HG02763 (cell line): ENCODE measurements at regions not wholly inside any gene's neighbourhood (a gene's known extent, or its start where the extent isn't known, plus 50 kb on each side); places are given as distances from the start of the nearest gene placed in this dataset.
"Not testable (repeated sequence)": the region's sequence is repeated elsewhere in the genome, so short reads cannot be mapped to it uniquely, and the experiment has no call there.

Source experiments
- ATAC-seq: cut with Tn5 transposase; IDR thresholded peaks from one replicate; pipeline ENCODE4 v1.9.1; 2021; ENCODE audit warnings: mild to moderate bottlenecking, moderate library complexity; ENCODE audit not compliant: unreplicated experiment

GRCh38 chr10:8375137-8375536 is 320.6 kb downstream of the GATA3 start:
- ATAC-seq, result no peak

- ATAC-seq, result no peak
These were observed 323.9 kb downstream of the GATA3 start for GRCh38 chr10:8378198-8378983.

- ATAC-seq, result no peak
These were observed 325.7 kb downstream of the GATA3 start for GRCh38 chr10:8379906-8380832.

- no peak for ATAC-seq
These were observed 326.5 kb downstream of the GATA3 start for GRCh38 chr10:8380833-8381496.

GRCh38 chr10:8386781-8387180 is 332.3 kb downstream of the GATA3 start:
- ATAC-seq, result no peak

- ATAC-seq, result no peak
These were observed 335.1 kb downstream of the GATA3 start for GRCh38 chr10:8389630-8390029.

- no peak for ATAC-seq
These were observed 337.7 kb downstream of the GATA3 start for GRCh38 chr10:8392216-8392615.

GRCh38 chr10:8393531-8393930 is 339.0 kb downstream of the GATA3 start:
- ATAC-seq, result no peak

GRCh38 chr10:8396675-8397074 is 342.2 kb downstream of the GATA3 start:
- no peak for ATAC-seq

- ATAC-seq, result no peak
These were observed 344.3 kb downstream of the GATA3 start for GRCh38 chr10:8398771-8399170.

GRCh38 chr10:8400151-8400550 is 345.7 kb downstream of the GATA3 start:
- no peak for ATAC-seq

- no peak for ATAC-seq
These were observed 346.4 kb downstream of the GATA3 start for GRCh38 chr10:8400892-8401291.

- ATAC-seq, result no peak
These were observed 347.0 kb downstream of the GATA3 start for GRCh38 chr10:8401531-8401930.

- no peak for ATAC-seq
These were observed 348.1 kb downstream of the GATA3 start for GRCh38 chr10:8402576-8402975.

- no peak for ATAC-seq
These were observed 349.4 kb downstream of the GATA3 start for GRCh38 chr10:8403711-8404371.

- ATAC-seq, result peak; percentile 67
These were observed 350.2 kb downstream of the GATA3 start for GRCh38 chr10:8404721-8405120.

GRCh38 chr10:8405596-8405995 is 351.1 kb downstream of the GATA3 start:
- ATAC-seq, result no peak

- ATAC-seq, result no peak
These were observed 353.1 kb downstream of the GATA3 start for GRCh38 chr10:8407501-8408021.

- ATAC-seq, result no peak
These were observed 356.0 kb downstream of the GATA3 start for GRCh38 chr10:8410506-8410905.

GRCh38 chr10:8412541-8412940 is 358.1 kb downstream of the GATA3 start:
- ATAC-seq, result no peak

GRCh38 chr10:8415029-8415428 is 360.5 kb downstream of the GATA3 start:
- not testable (repeated sequence) for ATAC-seq
